ENCODE measurements at regions not wholly inside any gene's neighbourhood (a gene's known extent, or its start where the extent isn't known, plus 50 kb on each side); places are given as distances from the start of the nearest gene placed in this dataset.

GRCh38 chr3:150142936-150143335 lies 172.2 kb upstream of the PFN2 start:
- TF ChIP-seq CTCF (IDR thresholded peaks at IDR 0.05) = no peak
- no peak for TF ChIP-seq POLR2A (IDR thresholded peaks at IDR 0.05)
- TF ChIP-seq POLR2AphosphoS5 (IDR thresholded peaks at IDR 0.05; ENCODE audit: insufficient read depth in 1 of 2, low read depth in 1 of 2) = no peak
